ENCODE measurements at regions not wholly inside any gene's neighbourhood (a gene's known extent, or its start where the extent isn't known, plus 50 kb on each side); places are given as distances from the start of the nearest gene placed in this dataset.
"Not testable (repeated sequence)": the region's sequence is repeated elsewhere in the genome, so short reads cannot be mapped to it uniquely, and the experiment has no call there.

DNA sequence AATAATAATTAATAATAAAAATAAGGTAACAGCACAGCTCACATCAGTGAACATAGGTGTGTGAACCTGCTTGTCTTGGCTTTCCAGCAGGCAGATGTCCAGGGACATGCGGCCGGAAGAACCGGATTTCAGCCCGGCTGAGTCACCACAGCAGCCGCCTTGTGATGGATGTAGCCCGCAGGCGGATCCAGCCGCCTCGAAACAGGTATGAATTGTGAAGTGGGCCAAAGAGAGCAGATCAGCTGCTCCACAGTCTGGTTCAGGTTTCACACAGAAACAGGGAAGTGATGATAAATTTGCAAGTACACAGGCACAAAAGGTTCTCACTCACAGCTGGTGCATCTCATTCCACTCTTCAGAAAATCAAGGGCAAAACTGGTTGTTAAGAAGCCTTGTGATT, 55.1 kb downstream of the ID4 start:
- DNase-seq: no peak

DNA sequence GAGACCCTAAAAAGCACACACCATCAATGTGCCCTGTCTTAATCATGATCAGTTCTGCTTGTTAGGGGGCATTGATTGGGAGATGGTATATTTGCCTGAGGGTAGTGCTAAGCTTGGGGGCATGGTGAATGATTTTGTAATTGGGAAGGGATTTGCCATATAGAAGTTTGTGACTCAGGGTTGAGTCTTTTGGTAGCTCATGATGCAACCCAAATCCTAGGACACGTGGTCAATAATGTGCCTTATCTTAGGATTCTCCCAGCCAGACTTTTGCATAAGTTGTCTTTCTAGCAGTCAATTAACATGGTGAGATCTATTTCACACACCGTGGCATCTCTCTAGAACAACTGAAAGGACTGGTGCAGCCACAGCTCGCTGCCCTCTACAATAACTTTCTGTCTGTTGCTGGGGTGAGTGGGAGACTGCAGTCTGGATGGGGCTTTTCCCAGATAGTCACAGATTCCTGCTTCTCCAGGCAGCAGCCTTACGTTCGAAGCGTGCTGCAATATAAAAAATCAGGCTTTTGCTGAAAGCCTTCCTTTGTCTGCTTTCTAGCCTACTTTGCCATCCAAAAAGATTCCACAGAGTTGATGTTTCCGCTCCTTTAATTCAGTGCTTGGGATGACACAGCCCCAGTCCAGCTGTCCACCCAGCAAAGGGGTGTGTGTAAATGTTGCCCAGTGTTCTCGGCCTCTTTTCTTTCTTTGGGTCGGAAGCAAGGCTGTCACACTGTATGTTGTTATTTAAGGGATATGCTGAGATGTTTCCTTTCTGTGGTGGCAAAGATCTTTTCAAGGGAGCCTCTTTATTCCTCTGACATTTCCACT, 58.9 kb downstream of the ID4 start:
- DNase-seq: no peak

DNA sequence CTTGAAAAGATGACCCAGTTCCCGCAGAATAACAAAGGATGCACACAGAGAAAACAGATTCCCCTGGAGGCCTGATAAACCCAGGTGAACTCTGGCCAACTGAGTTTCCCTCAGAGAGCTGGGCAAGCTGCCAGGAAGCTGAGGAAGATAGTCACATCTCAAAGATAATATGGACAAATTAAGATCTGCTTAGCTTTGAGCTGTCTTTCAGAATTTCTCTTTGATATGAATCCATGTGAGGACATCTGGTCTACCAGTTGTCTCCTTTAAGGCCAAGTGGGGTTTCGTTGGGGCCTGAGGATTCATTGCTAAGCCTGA, 59.5 kb downstream of the ID4 start:
- no peak for DNase-seq

DNA sequence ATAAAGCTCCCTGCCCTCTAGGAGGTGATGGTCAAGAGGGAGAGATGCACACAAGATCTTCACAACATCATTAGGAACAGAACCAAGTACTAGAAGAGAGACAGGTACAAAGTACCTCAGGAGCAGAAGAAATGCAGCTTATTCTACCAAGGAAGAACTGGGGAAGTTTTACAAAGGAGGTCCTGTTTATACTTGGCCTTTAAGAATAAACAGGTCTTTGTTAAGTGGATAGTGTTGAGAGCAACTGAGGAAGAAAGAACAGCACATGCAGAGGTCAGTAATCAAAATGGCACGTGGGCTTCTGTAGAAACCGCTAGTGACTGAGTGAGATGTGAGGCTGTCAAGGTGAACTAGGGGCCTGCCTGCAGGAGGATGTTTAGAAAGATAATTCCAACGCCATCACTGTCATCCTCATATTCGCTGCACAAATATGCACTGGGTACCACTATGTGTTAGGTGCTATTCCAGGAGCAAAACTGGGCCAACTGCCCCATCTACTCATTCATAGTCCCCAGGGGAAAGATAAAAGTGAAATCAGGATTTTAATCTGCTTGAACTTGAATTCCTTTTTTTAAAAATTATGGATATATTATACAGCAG, 61.1 kb downstream of the ID4 start:
- DNase-seq: no peak

DNA sequence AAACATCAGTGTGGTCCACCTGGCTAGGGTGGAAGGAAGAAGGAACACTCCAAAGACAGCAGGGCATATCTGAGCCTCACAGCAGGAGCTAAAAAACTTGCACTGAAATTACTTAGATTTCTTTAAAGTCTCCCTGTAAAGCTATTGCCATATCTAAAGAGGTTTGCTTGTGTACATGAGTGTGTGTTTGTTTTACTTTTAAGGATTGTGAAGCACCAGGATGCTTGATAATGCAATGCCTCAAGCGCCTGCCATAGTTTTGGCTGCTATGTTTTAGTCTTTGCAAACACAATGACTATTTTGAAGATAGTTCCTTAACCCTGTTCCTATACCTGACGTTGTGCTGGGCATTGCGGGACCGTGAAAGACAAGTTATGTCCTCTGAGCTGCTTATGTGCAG, 65.0 kb downstream of the ID4 start:
- no peak for DNase-seq

DNA sequence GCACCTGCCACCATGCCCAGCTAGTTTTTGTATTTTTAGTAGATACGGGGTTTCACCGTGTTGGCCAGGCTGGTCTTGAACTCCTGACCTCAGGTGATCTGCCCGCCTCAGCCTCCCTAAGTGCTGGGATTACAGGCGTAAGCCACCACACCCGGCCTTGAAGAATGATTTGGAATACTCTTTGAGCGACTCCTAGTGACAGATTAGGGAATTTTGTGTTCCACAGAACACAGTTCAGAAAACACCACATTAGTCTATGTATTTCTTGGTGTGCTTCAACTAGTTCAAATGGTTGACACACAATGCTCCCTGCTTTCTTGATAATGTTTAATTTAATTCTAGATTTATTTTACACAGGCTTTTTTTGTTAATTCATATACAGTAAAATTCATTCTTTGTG, 67.2 kb downstream of the ID4 start:
- DNase-seq: not testable (repeated sequence)

- DNase-seq: no peak
These were observed 68.4 kb downstream of the ID4 start for GRCh38 chr6:19905584-19905983.

- no peak for DNase-seq
These were observed 69.0 kb downstream of the ID4 start for GRCh38 chr6:19906171-19906570.

GRCh38 chr6:19911223-19911622, 74.1 kb downstream of the ID4 start:
- no peak for DNase-seq

DNA sequence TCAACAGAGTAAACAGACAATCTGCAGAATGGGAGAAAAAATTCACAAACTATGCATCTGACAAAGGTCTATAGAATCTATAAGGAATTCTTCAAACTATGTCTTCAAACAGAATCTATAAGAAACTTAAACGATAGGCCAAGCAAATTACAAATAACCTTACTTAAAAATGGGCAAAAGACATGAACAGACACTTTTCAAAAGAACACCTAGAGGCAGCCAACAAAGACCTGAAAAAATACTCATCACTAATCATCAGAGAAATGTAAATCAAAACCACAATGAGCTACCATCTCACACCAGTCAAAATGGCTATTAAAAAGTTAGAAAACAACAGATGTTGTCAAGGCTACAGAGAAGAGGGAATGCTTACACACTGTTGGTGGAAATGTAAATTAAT, 81.3 kb downstream of the ID4 start:
- DNase-seq: no peak

DNA sequence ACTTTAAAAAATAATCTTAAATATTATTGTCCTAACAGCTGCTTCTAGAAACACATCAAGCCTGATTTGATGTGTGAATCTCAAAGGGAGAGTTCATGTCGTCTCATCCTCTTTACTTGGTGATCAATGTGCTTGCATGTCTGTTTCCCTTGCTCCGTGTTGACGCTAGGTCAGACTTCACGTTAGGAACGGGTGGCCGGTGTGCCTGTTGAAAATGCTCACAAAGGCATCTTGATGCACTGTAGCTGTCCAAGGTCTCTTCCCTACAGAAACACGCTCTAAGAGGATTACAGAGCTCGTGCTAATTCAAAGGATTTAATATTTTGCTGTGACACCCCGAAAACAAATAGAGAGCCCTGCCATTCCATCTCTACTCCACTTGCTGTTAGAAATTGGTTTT, 84.6 kb downstream of the ID4 start:
- no peak for DNase-seq

DNA sequence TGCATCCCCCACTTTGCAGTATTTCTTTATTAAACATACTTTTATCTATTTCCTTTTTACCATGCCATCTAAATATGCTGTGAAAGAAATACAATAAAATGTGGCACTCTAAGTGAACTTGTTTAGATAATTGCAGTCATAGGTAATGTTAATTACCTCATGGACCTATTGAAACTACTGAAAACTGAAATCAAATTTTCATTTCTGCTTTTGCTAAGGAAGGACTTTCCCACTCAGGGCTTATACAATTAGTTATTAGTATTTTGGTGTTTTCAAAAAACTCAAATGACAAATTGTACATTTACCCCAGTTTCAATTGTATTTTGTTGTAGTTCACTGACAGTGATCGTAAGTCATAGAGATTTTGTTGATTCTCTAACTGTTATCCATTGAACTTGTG, 88.4 kb downstream of the ID4 start:
- no peak for DNase-seq

- no peak for DNase-seq
These were observed 91.3 kb downstream of the ID4 start for GRCh38 chr6:19928461-19928860.

DNA sequence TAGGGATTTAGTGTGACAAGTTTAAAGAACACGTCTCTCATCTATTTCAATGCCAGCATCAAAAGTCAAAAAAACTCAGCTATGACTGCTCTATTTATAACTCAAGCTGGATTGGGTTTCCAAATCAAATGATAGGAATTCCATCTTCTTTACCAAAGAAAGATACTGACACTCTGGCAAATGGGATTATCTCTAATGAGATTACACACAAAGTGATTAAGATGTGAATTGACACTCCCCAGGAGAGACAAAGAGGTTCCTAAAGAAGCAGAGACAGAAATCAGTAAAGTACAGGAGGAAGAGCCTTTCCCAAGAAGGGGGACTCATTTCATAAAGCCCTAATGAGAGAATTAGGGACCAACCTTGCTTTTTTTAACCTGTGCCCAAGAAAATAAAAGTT, 92.1 kb downstream of the ID4 start:
- DNase-seq: no peak

- no peak for DNase-seq
These were observed 97.9 kb downstream of the ID4 start for GRCh38 chr6:19934996-19935591.

- DNase-seq: not testable (repeated sequence)
These were observed 102.2 kb downstream of the ID4 start for GRCh38 chr6:19939321-19939720.

- not testable (repeated sequence) for DNase-seq
These were observed 102.8 kb downstream of the ID4 start for GRCh38 chr6:19939926-19940325.

DNA sequence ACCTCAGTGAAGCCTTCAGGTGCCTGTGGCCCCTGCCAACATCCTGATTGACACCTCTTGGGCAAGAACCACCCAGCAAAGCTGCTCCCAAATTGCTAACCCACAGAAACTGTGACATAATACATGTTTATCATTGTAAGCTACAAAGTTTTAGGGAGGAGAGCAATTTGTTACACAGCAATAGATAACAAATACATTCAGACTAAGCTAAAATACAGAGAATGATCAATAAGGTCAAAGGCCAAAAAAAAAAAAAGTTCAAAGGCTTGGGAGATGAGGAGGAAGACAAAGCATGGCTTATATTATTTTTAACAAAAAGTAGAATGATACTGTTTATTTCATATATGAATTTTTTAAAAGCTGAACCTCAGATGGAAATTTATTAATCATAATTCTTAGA, 105.9 kb downstream of the ID4 start:
- no peak for DNase-seq

DNA sequence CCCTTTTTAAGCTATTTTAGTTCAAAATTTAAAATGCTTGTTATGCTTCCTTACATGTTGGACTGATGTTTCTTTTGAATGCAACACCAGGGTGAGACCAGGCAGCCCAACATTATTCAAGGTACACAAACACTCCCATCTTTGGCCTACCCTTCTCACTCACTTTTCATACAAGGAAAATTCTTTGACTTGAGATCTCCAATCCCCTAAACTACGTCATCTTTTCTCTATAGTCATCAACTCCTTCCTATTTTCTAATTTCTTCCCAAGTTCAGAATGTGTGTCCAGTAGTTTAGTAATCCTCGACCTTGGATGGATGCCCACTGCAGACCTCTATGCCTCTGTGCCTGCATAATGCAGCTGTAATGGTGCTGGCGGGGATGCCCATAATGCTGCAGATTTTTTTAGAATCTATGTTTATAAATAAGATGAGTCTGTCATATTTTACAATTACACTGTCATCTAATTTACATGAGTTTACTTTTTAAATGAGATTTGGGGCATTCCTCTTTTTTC, 108.7 kb downstream of the ID4 start:
- DNase-seq: no peak

GRCh38 chr6:19949155-19949554, 112.0 kb downstream of the ID4 start:
- DNase-seq: no peak

DNA sequence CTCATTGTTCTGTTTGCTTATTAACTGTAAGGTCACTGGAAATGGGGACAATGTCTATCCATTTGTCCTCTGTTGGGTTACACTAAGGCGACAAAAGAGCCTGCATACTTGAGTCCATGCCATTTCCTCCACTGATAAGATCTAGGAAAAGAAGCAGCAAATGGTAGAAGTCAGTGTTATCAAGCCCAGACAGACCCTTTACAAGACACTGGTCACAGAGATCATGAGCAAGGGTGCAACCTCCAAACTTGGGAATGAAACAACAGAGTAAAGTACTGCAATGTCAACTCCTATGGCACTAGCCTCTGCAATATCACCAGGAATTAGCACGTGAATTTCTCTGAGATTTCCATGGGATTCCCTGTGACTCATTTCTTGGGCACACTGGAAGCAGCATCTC, 126.9 kb downstream of the ID4 start:
- no peak for DNase-seq

GRCh38 chr6:19968201-19968600, 131.0 kb downstream of the ID4 start:
- DNase-seq: no peak

- DNase-seq: no peak
These were observed 135.1 kb downstream of the ID4 start for GRCh38 chr6:19972221-19972620.

DNA sequence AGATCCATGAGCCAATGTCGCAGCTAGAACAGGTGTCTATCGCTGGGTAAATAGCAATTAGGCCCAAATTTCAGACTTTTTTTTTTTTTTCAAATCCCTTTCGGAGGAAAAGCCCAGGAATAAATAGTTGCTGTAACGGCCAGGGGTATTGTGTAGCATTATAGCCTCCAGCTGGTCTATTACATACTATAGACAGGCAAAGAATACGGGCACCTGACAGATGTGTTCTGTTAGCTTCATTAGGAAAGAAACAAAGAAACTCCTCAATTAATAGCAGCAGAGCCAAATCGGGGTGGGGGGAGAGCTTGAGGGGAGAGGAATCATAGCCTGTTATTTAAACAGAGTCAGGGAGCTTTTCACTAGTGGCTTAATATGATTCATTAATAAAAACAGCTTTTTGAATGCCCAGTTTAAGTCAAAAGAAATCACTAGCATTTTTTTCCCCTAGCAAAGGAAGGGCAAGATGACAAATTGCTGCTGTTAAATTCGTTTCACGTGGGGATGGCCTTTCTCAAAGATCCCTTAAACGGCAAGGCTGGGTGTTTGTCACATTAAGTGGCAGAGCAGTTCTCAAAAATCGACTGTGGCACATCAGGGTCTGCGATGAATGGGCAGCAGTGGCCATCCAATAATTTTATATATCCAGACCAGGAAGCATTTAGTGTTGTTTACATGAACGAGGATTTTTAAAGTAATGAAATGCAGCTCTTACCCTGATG, 139.4 kb downstream of the ID4 start:
- no peak for DNase-seq
